ENCODE measurements at regions not wholly inside any gene's neighbourhood (a gene's known extent, or its start where the extent isn't known, plus 50 kb on each side); places are given as distances from the start of the nearest gene placed in this dataset.

GRCh38 chr13:89721216-89721615 is 1626.3 kb upstream of the MIR17HG start:
- TF ChIP-seq MEF2D (tag; conservative IDR thresholded peaks at IDR 0.05; ENCODE audit: low read depth) (no peak), MIER1 (IDR thresholded peaks at IDR 0.05; ENCODE audit: low read depth) (no peak), TOE1 (IDR thresholded peaks at IDR 0.05; ENCODE audit: borderline replicate concordance) (no peak), TOE1 (CRISPR knock-in tag; IDR thresholded peaks at IDR 0.05; ENCODE audit: borderline replicate concordance, low read depth) (no peak), ZNF696 (CRISPR knock-in tag; conservative IDR thresholded peaks at IDR 0.05) (no peak), ZNF324 (CRISPR knock-in tag; IDR thresholded peaks at IDR 0.05) (no peak), ZNF23 (CRISPR knock-in tag; IDR thresholded peaks at IDR 0.05) (no peak), ZNF41 (CRISPR knock-in tag; conservative IDR thresholded peaks at IDR 0.05) (no peak), GTF2A2 (tag; IDR thresholded peaks at IDR 0.05) (no peak), KDM5B (IDR thresholded peaks at IDR 0.05; ENCODE audit: insufficient replicate concordance, low read depth, low read length) (no peak), ZNF197 (CRISPR knock-in tag; IDR thresholded peaks at IDR 0.05; ENCODE audit: low read depth) (no peak), NEUROD1 (IDR thresholded peaks at IDR 0.05; ENCODE audit: borderline replicate concordance, low read depth, low read length, partially characterized antibody) (no peak), NFE2L1 (tag; IDR thresholded peaks at IDR 0.05; ENCODE audit: borderline replicate concordance, low read depth) (no peak), OTX1 (CRISPR knock-in tag; IDR thresholded peaks at IDR 0.05) (no peak)
- no peaks in the 10 kb centered on the region for H3K79me2 ChIP-seq (ENCODE audit: control insufficient read depth, insufficient read depth, low read length)
- no peak overlapping the region for H3K27ac ChIP-seq (ENCODE audit: extremely low read depth, low read depth, low read length)
- H3K9me3 ChIP-seq (replicated peaks; ENCODE audit: control insufficient read depth, insufficient read depth, low read depth, low read length): no peaks in the 10 kb centered on the region
- no peaks in the 10 kb centered on the region for H3K9me1 ChIP-seq (ENCODE audit: control insufficient read depth, insufficient read depth, low read length)
- in situ Hi-C loops (cut with MboI): no loop called here
- H3K4me1 ChIP-seq (replicated peaks in 1 of 2; ENCODE audit: control insufficient read depth in 2 of 2, insufficient read depth in 2 of 2, low read length in 2 of 2): no peaks in the 10 kb centered on the region
- no peak for FAIRE-seq
- no peak overlapping the region for H3K4me2 ChIP-seq (ENCODE audit: insufficient read depth, low read length)
- H4K20me1 ChIP-seq (replicated peaks; ENCODE audit: control insufficient read depth, insufficient read depth, low read length): no peaks in the 10 kb centered on the region
- H2AFZ ChIP-seq (ENCODE audit: low read depth, low read length): no peak overlapping the region
- no peaks in the 10 kb centered on the region for H3K36me3 ChIP-seq (ENCODE audit: control insufficient read depth, insufficient read depth, low read length)
- no peak for DNase-seq (ENCODE audit: extremely low read depth in 1 of 4, low spot score in 3 of 4)
- intact Hi-C loops (cut with micrococcal nuclease): no loop called here
- ATAC-seq: no peak
- H3K9ac ChIP-seq (ENCODE audit: insufficient read depth in 1 of 2, low read depth in 2 of 2, low read length in 2 of 2): no peak overlapping the region
- ChIA-PET POLR2A (no interaction called here), CTCF (ENCODE audit: low intra/inter-chr PET ratio) (no interaction called here)
- no peaks in the 10 kb centered on the region for H3K27me3 ChIP-seq (ENCODE audit: control insufficient read depth in 2 of 2, insufficient read depth in 2 of 2, low read length in 2 of 2)
- H3K4me3 ChIP-seq: no peak overlapping the region
- 0% methylated on average over 4 of the region's 4 CpGs for WGBS (ENCODE audit: insufficient coverage, low coverage, missing lambda C conversion rate)
- BruUV-seq (replicated peaks): no TSS peak

Data from K562 (cell line).